ENCODE measurements at regions not wholly inside any gene's neighbourhood (a gene's known extent, or its start where the extent isn't known, plus 50 kb on each side); places are given as distances from the start of the nearest gene placed in this dataset.

GRCh38 chr7:144892761-144893160, 56.9 kb upstream of the TPK1 start:
- WGBS (ENCODE audit: insufficient coverage, low coverage, missing lambda C conversion rate) = 2% methylated on average over 3 of the region's 3 CpGs
- POLR2A ChIA-PET = no interaction called here

More at GRCh38 chr7:144892761-144893160, 56.9 kb upstream of the TPK1 start:
- Histone ChIP-seq H3K79me2 (ENCODE audit: control insufficient read depth, insufficient read depth, low read length) (no peaks in the 10 kb centered on the region), H3K4me1 (replicated peaks in 1 of 2; ENCODE audit: control insufficient read depth in 2 of 2, insufficient read depth in 2 of 2, low read length in 2 of 2) (no peaks in the 10 kb centered on the region), H3K9me1 (ENCODE audit: control insufficient read depth, insufficient read depth, low read length) (no peaks in the 10 kb centered on the region), H2AFZ (ENCODE audit: low read depth, low read length) (no peak overlapping the region), H3K36me3 (ENCODE audit: control insufficient read depth, insufficient read depth, low read length) (no peaks in the 10 kb centered on the region), H3K9ac (ENCODE audit: insufficient read depth in 1 of 2, low read depth in 2 of 2, low read length in 2 of 2) (no peak overlapping the region), H3K27me3 (ENCODE audit: control insufficient read depth in 2 of 2, insufficient read depth in 2 of 2, low read length in 2 of 2) (no peaks in the 10 kb centered on the region), H3K4me3 (no peak overlapping the region), H3K9me3 (replicated peaks; ENCODE audit: control insufficient read depth, insufficient read depth, low read depth, low read length) (no peaks in the 10 kb centered on the region), H4K20me1 (replicated peaks; ENCODE audit: control insufficient read depth, insufficient read depth, low read length) (no peaks in the 10 kb centered on the region), H3K4me2 (ENCODE audit: insufficient read depth, low read length) (no peak overlapping the region), H3K27ac (ENCODE audit: extremely low read depth, low read depth, low read length) (no peak overlapping the region)
- TF ChIP-seq ZNF232 (CRISPR knock-in tag; IDR thresholded peaks at IDR 0.05) = no peak
- no peak for TF ChIP-seq FOXP1 (CRISPR knock-in tag; IDR thresholded peaks at IDR 0.05)
- TF ChIP-seq UBTF (IDR thresholded peaks at IDR 0.05; ENCODE audit: borderline replicate concordance in 1 of 2, low read depth in 2 of 2, low read length in 2 of 2) = no peak
- TF ChIP-seq ZNF253 (CRISPR knock-in tag; conservative IDR thresholded peaks at IDR 0.05) = no peak
- intact Hi-C loops (cut with micrococcal nuclease) = no loop called here
- FAIRE-seq (no peak), DNase-seq (ENCODE audit: extremely low read depth in 1 of 4, low spot score in 3 of 4) (no peak), ATAC-seq (no peak)
- no TSS peak for BruUV-seq (replicated peaks)
- in situ Hi-C loops (cut with MboI) = no loop called here
- CTCF ChIA-PET (ENCODE audit: low intra/inter-chr PET ratio) = no interaction called here

All from K562 (cell line).